Loucy (cell line): ENCODE measurements at regions not wholly inside any gene's neighbourhood (a gene's known extent, or its start where the extent isn't known, plus 50 kb on each side); places are given as distances from the start of the nearest gene placed in this dataset.

Experiments used
- EZH2phosphoT487 ChIP-seq: fragments of 200-600 bp; IDR thresholded peaks from 2 replicates; pipeline ENCODE4 v1.6.1; 2018; ENCODE audit warnings: antibody characterized with exemption, mild to moderate bottlenecking, moderate library complexity, borderline replicate concordance
- TF ChIP-seq, protein P1 (sequence below): fragments of 200-600 bp; sonication (generic); conservative IDR thresholded peaks from 2 replicates; pipeline ENCODE4 v1.5.1; 2014; ENCODE audit warnings: mild to moderate bottlenecking, antibody characterized with exemption, low read length

DNA sequence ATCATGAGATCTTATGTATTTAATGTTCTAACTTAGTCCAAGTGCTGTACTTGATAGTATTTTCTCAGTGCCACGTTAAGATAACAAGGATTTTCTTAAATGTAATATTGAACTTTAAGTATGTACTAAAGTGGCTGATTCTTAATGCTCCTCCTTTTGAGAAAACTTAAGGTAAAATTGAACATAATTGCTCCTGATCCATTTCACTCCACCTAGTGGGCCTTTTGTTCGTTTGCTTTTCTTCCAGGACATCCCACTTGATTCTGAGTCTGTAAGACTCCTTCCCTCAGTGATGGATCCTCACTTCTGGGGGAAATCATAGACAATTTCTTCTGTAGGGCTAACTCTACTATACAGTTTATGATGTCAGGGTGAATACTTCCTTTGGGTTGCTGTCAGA is 173.1 kb downstream of the LMO4 start:
- TF ChIP-seq, protein P1, sequence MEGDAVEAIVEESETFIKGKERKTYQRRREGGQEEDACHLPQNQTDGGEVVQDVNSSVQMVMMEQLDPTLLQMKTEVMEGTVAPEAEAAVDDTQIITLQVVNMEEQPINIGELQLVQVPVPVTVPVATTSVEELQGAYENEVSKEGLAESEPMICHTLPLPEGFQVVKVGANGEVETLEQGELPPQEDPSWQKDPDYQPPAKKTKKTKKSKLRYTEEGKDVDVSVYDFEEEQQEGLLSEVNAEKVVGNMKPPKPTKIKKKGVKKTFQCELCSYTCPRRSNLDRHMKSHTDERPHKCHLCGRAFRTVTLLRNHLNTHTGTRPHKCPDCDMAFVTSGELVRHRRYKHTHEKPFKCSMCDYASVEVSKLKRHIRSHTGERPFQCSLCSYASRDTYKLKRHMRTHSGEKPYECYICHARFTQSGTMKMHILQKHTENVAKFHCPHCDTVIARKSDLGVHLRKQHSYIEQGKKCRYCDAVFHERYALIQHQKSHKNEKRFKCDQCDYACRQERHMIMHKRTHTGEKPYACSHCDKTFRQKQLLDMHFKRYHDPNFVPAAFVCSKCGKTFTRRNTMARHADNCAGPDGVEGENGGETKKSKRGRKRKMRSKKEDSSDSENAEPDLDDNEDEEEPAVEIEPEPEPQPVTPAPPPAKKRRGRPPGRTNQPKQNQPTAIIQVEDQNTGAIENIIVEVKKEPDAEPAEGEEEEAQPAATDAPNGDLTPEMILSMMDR, result no peak; the same call in 1 of the 2 replicates
- no peak for TF ChIP-seq EZH2phosphoT487
